Keratinocyte (primary cell): ENCODE measurements at regions not wholly inside any gene's neighbourhood (a gene's known extent, or its start where the extent isn't known, plus 50 kb on each side); places are given as distances from the start of the nearest gene placed in this dataset.

ENCODE experiments used
- DNase-seq: peaks from one replicate; pipeline ENCODE4 v3.0.0-alpha.2; 2011; ENCODE audit warnings: low read depth, missing footprints, low spot score
- FAIRE-seq: peaks from 2 replicates; lab custom pipeline; 2011; peaks lifted over from hg19 to GRCh38; lab: Jason Lieb, UNC
- H2AFZ ChIP-seq: 2 replicates; pipeline ENCODE4 v1.6.0; 2012; ENCODE audit warnings: low read length, control low read depth, inconsistent platforms; ENCODE audit not compliant: control insufficient read depth
- H3K27ac ChIP-seq: 2 replicates; pipeline ENCODE4 v1.5.1; 2011; ENCODE audit warnings: low read length; ENCODE audit not compliant: control insufficient read depth, insufficient read depth
- H3K27me3 ChIP-seq: 3 replicates; pipeline ENCODE4 v1.6.0; 2011; ENCODE audit warnings: low read length; ENCODE audit not compliant: control insufficient read depth, insufficient read depth; ENCODE audit errors: extremely low read depth
- H3K36me3 ChIP-seq, 2 experiments: 2 replicates in 1 of 2; 3 replicates in 1 of 2; pipeline ENCODE4 v1.5.1; 2011; ENCODE audit warnings: low read length in 2 of 2, mild to moderate bottlenecking in 1 of 2; ENCODE audit not compliant: control insufficient read depth in 2 of 2, insufficient read depth in 2 of 2; ENCODE audit errors: extremely low read depth in 1 of 2
- H3K4me1 ChIP-seq: 3 replicates; pipeline ENCODE4 v1.5.1; 2011; ENCODE audit warnings: low read length; ENCODE audit not compliant: control insufficient read depth, insufficient read depth; ENCODE audit errors: extremely low read depth
- H3K4me2 ChIP-seq: 3 replicates; pipeline ENCODE4 v1.6.0; 2011; ENCODE audit warnings: low read depth, low read length; ENCODE audit not compliant: control insufficient read depth, insufficient read depth; ENCODE audit errors: extremely low read depth
- H3K4me3 ChIP-seq, 3 experiments: fragments of 200-600 bp in 1 of 3; sonication (generic) in 1 of 3; 2 replicates in 2 of 3; 3 replicates in 1 of 3; pipeline ENCODE4 v1.5.1; 2011 to 2016; ENCODE audit warnings: low read length in 3 of 3, mild to moderate bottlenecking in 3 of 3, control low read depth in 2 of 3, inconsistent platforms in 1 of 3, low read depth in 1 of 3, mixed read lengths in 1 of 3, mixed run types in 1 of 3, moderate library complexity in 1 of 3; ENCODE audit not compliant: control insufficient read depth in 2 of 3, insufficient read depth in 2 of 3; ENCODE audit errors: extremely low read depth in 1 of 3
- H3K79me2 ChIP-seq: 2 replicates; pipeline ENCODE4 v1.6.0; 2012; ENCODE audit warnings: low read length; ENCODE audit not compliant: control insufficient read depth, insufficient read depth
- H3K9ac ChIP-seq: 3 replicates; pipeline ENCODE4 v1.6.0; 2011; ENCODE audit warnings: low read length; ENCODE audit not compliant: control insufficient read depth, insufficient read depth; ENCODE audit errors: extremely low read depth
- H3K9me1 ChIP-seq: 3 replicates; pipeline ENCODE4 v1.6.0; 2011; ENCODE audit warnings: low read length; ENCODE audit not compliant: control insufficient read depth, insufficient read depth; ENCODE audit errors: extremely low read depth
- H3K9me3 ChIP-seq: 2 replicates; pipeline ENCODE4 v1.5.1; 2012; ENCODE audit warnings: low read depth, low read length; ENCODE audit not compliant: control insufficient read depth
- H4K20me1 ChIP-seq: 3 replicates; pipeline ENCODE4 v1.6.0; 2011; ENCODE audit warnings: low read length; ENCODE audit not compliant: control insufficient read depth, insufficient read depth; ENCODE audit errors: extremely low read depth
- EZH2 ChIP-seq: IDR thresholded peaks from one replicate; pipeline ENCODE4 v1.6.1; 2012; ENCODE audit warnings: inconsistent platforms, mild to moderate bottlenecking, low read length, moderate library complexity
- dilution Hi-C: fragments of 300-500 bp; cut with MboI; formaldehyde crosslinking; loops from one replicate; pipeline ENCODE4 v1.7.0; 2020; ENCODE audit warnings: low sequenced_read_pairs; ENCODE audit not compliant: extremely low pct_ligation_motif_present
- TF ChIP-seq, protein P1 (sequence below), 3 experiments: IDR thresholded peaks in 1 of 3; conservative IDR thresholded peaks in 1 of 3; optimal IDR thresholded peaks in 1 of 3; 2 replicates in 2 of 3; 3 replicates in 1 of 3; pipeline versions ENCODE3 to v1.5.1; 2011; ENCODE audit warnings: low read length in 3 of 3, mild to moderate bottlenecking in 3 of 3, moderate library complexity in 2 of 3, control low read depth in 1 of 3, inconsistent platforms in 1 of 3; ENCODE audit not compliant: insufficient read depth in 2 of 3; ENCODE audit errors: extremely low read depth in 1 of 3

DNA sequence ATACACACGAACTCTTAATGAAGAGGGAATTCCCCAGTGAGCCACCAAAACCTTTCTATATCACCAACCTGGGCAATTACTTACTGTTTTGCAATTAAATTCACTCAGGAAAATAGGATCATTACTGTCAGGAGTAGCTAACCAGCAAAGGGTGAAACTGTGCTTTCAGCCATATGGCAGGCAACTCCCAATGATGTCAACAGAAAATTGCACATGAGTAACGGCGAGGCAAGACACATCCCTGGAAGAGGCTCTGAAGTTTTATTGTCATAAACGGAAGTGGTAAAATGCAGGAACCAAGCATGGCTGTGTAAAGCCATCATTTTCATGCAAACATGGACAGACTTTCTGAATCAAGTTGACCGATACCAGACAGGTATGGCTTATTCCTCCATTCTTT is 548.9 kb upstream of the AUTS2 start:
- no peak overlapping the region for H3K27ac ChIP-seq
- no peak for FAIRE-seq
- no peak overlapping the region for H3K9ac ChIP-seq
- H2AFZ ChIP-seq, result no peak overlapping the region
- no peaks in the 10 kb centered on the region for H3K27me3 ChIP-seq
- no peaks in the 10 kb centered on the region for H4K20me1 ChIP-seq
- H3K4me1 ChIP-seq, result no peaks in the 10 kb centered on the region
- dilution Hi-C loops, result no loop called here
- H3K9me1 ChIP-seq, result no peaks in the 10 kb centered on the region
- DNase-seq, result no peak
- TF ChIP-seq, protein P1, sequence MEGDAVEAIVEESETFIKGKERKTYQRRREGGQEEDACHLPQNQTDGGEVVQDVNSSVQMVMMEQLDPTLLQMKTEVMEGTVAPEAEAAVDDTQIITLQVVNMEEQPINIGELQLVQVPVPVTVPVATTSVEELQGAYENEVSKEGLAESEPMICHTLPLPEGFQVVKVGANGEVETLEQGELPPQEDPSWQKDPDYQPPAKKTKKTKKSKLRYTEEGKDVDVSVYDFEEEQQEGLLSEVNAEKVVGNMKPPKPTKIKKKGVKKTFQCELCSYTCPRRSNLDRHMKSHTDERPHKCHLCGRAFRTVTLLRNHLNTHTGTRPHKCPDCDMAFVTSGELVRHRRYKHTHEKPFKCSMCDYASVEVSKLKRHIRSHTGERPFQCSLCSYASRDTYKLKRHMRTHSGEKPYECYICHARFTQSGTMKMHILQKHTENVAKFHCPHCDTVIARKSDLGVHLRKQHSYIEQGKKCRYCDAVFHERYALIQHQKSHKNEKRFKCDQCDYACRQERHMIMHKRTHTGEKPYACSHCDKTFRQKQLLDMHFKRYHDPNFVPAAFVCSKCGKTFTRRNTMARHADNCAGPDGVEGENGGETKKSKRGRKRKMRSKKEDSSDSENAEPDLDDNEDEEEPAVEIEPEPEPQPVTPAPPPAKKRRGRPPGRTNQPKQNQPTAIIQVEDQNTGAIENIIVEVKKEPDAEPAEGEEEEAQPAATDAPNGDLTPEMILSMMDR (optimal IDR thresholded peaks at IDR 0.05 in 1 of 3, IDR thresholded peaks at IDR 0.05 in 1 of 3, conservative IDR thresholded peaks at IDR 0.05 in 1 of 3; ENCODE audit: extremely low read depth in 1 of 3, insufficient read depth in 2 of 3, low read length in 3 of 3), result no peak
- TF ChIP-seq EZH2, result no peak
- H3K4me2 ChIP-seq, result no peak overlapping the region
- no peaks in the 10 kb centered on the region for H3K36me3 ChIP-seq
- H3K9me3 ChIP-seq, result peaks cover 2% of the 10 kb centered on the region
- no peaks in the 10 kb centered on the region for H3K79me2 ChIP-seq
- H3K4me3 ChIP-seq, result no peak overlapping the region

DNA sequence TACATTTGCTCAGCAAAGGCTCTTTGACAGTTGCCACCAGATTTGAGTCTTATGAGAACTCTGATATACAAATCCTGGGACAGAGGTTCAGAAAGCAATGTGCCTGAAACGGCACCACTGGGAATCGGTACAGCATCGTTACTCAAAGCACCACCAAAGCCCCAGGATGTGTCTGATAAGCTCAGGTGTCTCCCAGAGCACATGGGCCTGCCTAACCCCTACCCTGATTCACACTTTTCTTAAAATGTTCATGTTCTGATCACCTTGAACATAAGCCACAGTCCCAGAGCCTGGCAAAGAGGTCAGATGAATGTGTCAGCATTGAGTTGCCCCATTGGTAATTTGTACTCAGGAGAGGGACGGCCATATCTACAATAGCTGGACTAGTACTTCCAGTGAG is 545.8 kb upstream of the AUTS2 start:
- H3K4me3 ChIP-seq, result no peak overlapping the region

More for the DNA sequence above, 545.8 kb upstream of the AUTS2 start:
- peaks cover 2% of the 10 kb centered on the region for H3K9me3 ChIP-seq
- no peaks in the 10 kb centered on the region for H3K27me3 ChIP-seq
- no peaks in the 10 kb centered on the region for H3K9me1 ChIP-seq
- H3K79me2 ChIP-seq, result no peaks in the 10 kb centered on the region
- TF ChIP-seq, protein P1 (optimal IDR thresholded peaks at IDR 0.05 in 1 of 3, IDR thresholded peaks at IDR 0.05 in 1 of 3, conservative IDR thresholded peaks at IDR 0.05 in 1 of 3; ENCODE audit: extremely low read depth in 1 of 3, insufficient read depth in 2 of 3, low read length in 3 of 3), result no peak
- no peak for TF ChIP-seq EZH2
- DNase-seq, result no peak
- no peaks in the 10 kb centered on the region for H4K20me1 ChIP-seq
- no peak for FAIRE-seq
- no peak overlapping the region for H3K4me2 ChIP-seq
- no peak overlapping the region for H3K9ac ChIP-seq
- H3K4me1 ChIP-seq, result no peaks in the 10 kb centered on the region
- dilution Hi-C loops, result no loop called here
- no peak overlapping the region for H2AFZ ChIP-seq
- H3K27ac ChIP-seq, result no peak overlapping the region
- no peaks in the 10 kb centered on the region for H3K36me3 ChIP-seq
